ENCODE measurements at regions not wholly inside any gene's neighbourhood (a gene's known extent, or its start where the extent isn't known, plus 50 kb on each side); places are given as distances from the start of the nearest gene placed in this dataset.

DNA sequence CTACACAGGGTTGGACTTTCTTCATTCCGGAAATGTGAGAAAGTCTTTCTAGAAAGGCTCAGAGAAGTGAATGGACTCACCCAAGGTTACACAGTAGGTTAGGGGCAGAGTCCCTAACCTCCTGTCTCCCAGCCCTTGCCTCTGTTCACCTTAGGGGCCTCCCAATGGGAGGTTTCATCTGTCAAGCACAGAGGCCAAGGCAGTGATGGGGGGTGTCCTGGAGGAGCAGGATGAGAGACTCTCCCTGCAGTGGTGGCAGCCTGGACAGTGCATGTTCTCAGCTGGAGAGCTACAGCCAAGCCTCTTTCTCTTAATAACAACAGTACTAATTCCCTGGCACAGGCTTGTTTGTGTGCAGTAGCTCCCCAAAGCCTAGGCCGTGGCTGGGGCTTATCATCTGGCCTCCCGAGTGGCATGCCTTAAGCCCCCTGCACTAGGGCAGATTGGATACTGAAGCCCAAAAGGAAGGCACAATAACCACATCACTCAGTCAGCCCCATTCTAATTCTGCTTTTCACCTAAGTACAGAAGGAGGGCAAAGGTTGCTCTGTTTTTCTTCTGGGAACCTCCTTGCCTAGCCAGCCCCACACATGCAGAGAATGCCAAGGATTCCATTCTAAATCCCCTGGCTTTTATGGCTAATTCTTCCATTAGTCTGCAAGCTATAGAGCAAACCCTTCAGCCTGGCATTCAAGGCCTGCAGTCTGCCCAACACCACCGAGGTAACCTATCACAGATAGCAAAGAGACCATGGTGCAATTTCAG, 50.2 kb upstream of the XPA start:
- Histone ChIP-seq H3K36me3 (replicated peaks) (no peaks in the 10 kb centered on the region), H3K27ac (no peak overlapping the region), H3K4me3 (ENCODE audit: low read depth, low read length) (no peak overlapping the region), H3K27me3 (replicated peaks) (peaks cover 19% of the 10 kb centered on the region)
- in situ Hi-C loops (cut with HindIII; ENCODE audit: low pct_ligation_motif_present, low sequenced_read_pairs) = no loop called here
- DNase-seq = no peak
- TF ChIP-seq, protein P1, sequence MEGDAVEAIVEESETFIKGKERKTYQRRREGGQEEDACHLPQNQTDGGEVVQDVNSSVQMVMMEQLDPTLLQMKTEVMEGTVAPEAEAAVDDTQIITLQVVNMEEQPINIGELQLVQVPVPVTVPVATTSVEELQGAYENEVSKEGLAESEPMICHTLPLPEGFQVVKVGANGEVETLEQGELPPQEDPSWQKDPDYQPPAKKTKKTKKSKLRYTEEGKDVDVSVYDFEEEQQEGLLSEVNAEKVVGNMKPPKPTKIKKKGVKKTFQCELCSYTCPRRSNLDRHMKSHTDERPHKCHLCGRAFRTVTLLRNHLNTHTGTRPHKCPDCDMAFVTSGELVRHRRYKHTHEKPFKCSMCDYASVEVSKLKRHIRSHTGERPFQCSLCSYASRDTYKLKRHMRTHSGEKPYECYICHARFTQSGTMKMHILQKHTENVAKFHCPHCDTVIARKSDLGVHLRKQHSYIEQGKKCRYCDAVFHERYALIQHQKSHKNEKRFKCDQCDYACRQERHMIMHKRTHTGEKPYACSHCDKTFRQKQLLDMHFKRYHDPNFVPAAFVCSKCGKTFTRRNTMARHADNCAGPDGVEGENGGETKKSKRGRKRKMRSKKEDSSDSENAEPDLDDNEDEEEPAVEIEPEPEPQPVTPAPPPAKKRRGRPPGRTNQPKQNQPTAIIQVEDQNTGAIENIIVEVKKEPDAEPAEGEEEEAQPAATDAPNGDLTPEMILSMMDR (IDR thresholded peaks at IDR 0.05; ENCODE audit: low read depth, low read length, missing control alignments) = no peak

DNA sequence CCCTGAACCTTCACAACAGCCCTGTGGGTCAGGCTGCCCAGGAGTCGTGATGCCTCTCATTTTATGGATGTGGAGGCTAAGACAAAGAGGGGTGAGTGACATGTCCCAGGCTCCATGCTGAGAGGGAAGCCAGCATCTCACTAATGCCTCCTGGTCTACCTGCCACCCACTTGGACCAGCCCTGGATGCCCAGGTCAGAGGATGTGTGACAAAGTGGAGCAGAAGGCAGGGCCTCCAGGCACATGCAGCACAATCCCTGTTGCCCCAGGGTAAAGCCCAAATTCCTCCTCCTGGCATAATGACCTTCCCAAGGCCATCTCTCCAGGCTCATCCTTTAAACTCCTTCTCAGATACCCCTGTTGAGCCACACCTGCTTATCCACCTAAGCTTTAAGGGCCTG, 51.4 kb upstream of the XPA start:
- peaks cover 22% of the 10 kb centered on the region for H3K27me3 ChIP-seq (replicated peaks)
- no peak for DNase-seq

DNA sequence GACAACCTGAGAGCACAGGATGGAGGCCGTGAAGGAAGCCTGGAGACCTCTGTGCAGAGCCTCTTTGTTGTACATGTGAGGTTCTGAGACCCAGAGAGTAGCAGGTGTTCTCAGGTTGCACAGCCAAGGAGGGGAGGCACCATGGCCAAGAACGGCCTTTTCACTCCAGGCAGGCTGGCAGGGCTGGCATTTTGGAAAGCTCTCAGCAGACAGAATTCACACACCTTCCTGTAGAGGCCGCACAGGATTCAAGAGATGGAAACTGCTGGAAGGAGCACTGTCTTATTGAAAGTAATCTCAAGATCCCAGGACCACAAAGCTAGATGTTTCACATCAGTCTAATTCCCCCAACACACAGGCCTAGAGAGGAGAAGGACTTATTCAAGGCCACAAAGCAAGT, 52.8 kb upstream of the XPA start:
- Histone ChIP-seq H3K36me3 (replicated peaks) (no peaks in the 10 kb centered on the region), H3K27me3 (replicated peaks) (peaks cover 18% of the 10 kb centered on the region)
- in situ Hi-C loops (cut with HindIII; ENCODE audit: low pct_ligation_motif_present, low sequenced_read_pairs) = no loop called here

More for the DNA sequence above, 51.4 kb upstream of the XPA start:
- H3K36me3 ChIP-seq (replicated peaks) = no peaks in the 10 kb centered on the region
- no peak overlapping the region for H3K27ac ChIP-seq
- no peak overlapping the region for H3K4me3 ChIP-seq (ENCODE audit: low read depth, low read length)
- in situ Hi-C loops (cut with HindIII; ENCODE audit: low pct_ligation_motif_present, low sequenced_read_pairs) = no loop called here
- TF ChIP-seq, protein P1 (IDR thresholded peaks at IDR 0.05; ENCODE audit: low read depth, low read length, missing control alignments) = no peak

DNA sequence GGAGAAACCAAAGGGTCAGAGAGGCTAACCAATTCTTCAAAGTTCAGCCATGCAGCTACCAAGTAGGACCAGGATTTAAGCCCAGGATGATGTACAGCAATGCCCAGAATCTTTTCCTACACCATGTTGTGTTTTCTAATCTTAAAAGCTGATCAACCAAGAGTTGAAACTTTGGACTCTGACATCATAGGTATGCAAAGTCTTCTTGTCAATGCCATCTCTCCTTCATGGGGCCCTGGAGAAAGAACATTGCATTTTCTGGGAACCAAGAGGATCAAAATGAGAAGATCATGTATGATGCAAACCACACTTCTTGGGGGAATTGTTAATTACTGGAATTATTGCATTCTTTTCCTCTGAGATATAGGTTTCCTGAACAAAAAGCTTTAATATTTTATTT, 54.4 kb upstream of the XPA start:
- in situ Hi-C loops (cut with HindIII; ENCODE audit: low pct_ligation_motif_present, low sequenced_read_pairs) = no loop called here
- TF ChIP-seq, protein P1 (IDR thresholded peaks at IDR 0.05; ENCODE audit: low read depth, low read length, missing control alignments) = no peak
- Histone ChIP-seq H3K4me3 (ENCODE audit: low read depth, low read length) (no peak overlapping the region), H3K36me3 (replicated peaks) (no peaks in the 10 kb centered on the region), H3K27me3 (replicated peaks) (peaks cover 13% of the 10 kb centered on the region), H3K27ac (no peak overlapping the region)
- DNase-seq = no peak

More for the DNA sequence above, 52.8 kb upstream of the XPA start:
- TF ChIP-seq, protein P1 (IDR thresholded peaks at IDR 0.05; ENCODE audit: low read depth, low read length, missing control alignments) = no peak
- Histone ChIP-seq H3K4me3 (ENCODE audit: low read depth, low read length) (no peak overlapping the region), H3K27ac (no peak overlapping the region)
- no peak for DNase-seq

DNA sequence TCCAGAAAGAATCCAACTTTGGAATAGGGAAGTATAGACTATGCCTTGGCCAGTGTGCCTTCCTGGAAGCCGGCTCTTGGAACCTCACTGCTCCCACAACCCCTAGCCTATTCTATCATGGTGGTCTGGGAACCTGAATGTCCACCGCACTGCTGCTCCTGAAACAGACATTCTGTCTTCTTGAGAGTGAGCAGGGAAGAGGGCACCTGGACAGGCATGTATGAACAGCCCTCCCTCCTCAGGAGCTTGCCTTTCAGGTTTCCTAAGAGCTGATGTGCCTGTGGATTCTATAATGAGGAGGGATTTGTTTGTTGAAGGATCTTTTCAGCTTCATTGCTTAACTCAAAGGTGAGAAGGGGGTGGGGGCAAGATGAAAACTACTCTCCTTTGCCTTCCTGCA, 55.1 kb upstream of the XPA start:
- H3K36me3 ChIP-seq (replicated peaks) = no peaks in the 10 kb centered on the region
- in situ Hi-C loops (cut with HindIII; ENCODE audit: low pct_ligation_motif_present, low sequenced_read_pairs) = no loop called here
- TF ChIP-seq, protein P1 (IDR thresholded peaks at IDR 0.05; ENCODE audit: low read depth, low read length, missing control alignments) = no peak
- peaks cover 14% of the 10 kb centered on the region for H3K27me3 ChIP-seq (replicated peaks)
- H3K4me3 ChIP-seq (ENCODE audit: low read depth, low read length) = no peak overlapping the region
- no peak overlapping the region for H3K27ac ChIP-seq
- DNase-seq = no peak

DNA sequence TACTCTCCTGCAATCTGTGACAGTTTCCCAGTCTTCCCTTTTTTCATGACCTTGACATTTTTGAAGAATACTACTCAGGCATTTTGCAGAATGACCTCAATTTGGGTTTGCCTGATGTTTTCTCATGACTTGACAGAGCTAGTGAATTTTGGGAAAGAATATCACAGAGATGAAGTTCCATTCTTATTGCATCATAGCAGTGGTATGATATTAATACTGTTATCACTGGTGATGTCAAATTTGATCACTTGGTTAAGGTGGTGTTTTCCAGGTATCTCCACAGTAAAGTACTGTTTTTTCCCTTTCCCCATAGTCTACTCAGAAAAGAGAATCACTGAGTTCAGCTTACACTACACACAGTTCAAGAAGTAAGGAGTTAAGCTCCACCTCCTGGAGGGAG, 56.2 kb upstream of the XPA start:
- no peaks in the 10 kb centered on the region for H3K36me3 ChIP-seq (replicated peaks)
- DNase-seq = no peak
- TF ChIP-seq, protein P1 (IDR thresholded peaks at IDR 0.05; ENCODE audit: low read depth, low read length, missing control alignments) = no peak
- H3K27ac ChIP-seq = no peak overlapping the region
- no peak overlapping the region for H3K4me3 ChIP-seq (ENCODE audit: low read depth, low read length)
- H3K27me3 ChIP-seq (replicated peaks) = peaks cover 16% of the 10 kb centered on the region
- in situ Hi-C loops (cut with HindIII; ENCODE audit: low pct_ligation_motif_present, low sequenced_read_pairs) = no loop called here

Data from brain microvascular endothelial cell (primary cell).